Glutamatergic neuron (in vitro differentiated cells): ENCODE measurements at regions not wholly inside any gene's neighbourhood (a gene's known extent, or its start where the extent isn't known, plus 50 kb on each side); places are given as distances from the start of the nearest gene placed in this dataset.
"Not testable (repeated sequence)": the region's sequence is repeated elsewhere in the genome, so short reads cannot be mapped to it uniquely, and the experiment has no call there.

Experiments
- DNase-seq: peaks from one replicate; pipeline ENCODE4 v3.0.0; 2022
- H3K27ac Mint-ChIP-seq: one replicate; pipeline ENCODE4 v1.8.0; 2020; ENCODE audit warnings: mild to moderate bottlenecking, mixed read lengths, inconsistent platforms; ENCODE audit not compliant: unreplicated experiment
- H3K27me3 Mint-ChIP-seq: one replicate; pipeline ENCODE4 v1.8.0; 2020; ENCODE audit warnings: mild to moderate bottlenecking, moderate library complexity, mixed read lengths, inconsistent platforms; ENCODE audit not compliant: unreplicated experiment
- H3K36me3 Mint-ChIP-seq: one replicate; pipeline ENCODE4 v1.8.0; 2020; ENCODE audit warnings: mild to moderate bottlenecking, mixed read lengths, inconsistent platforms; ENCODE audit not compliant: unreplicated experiment
- H3K4me1 Mint-ChIP-seq: one replicate; pipeline ENCODE4 v1.8.0; 2020; ENCODE audit warnings: mild to moderate bottlenecking, low read depth, mixed read lengths, inconsistent platforms; ENCODE audit not compliant: unreplicated experiment
- H3K4me3 Mint-ChIP-seq: one replicate; pipeline ENCODE4 v1.8.0; 2020; ENCODE audit warnings: mild to moderate bottlenecking, mixed read lengths, inconsistent platforms; ENCODE audit not compliant: unreplicated experiment
- H3K9me3 Mint-ChIP-seq: one replicate; pipeline ENCODE4 v1.8.0; 2020; ENCODE audit warnings: mild to moderate bottlenecking, moderate library complexity, mixed read lengths, inconsistent platforms; ENCODE audit not compliant: unreplicated experiment
- TF ChIP-seq, protein P1 (sequence below): fragments of 200-600 bp; sonication (generic); IDR thresholded peaks from one replicate; pipeline ENCODE4 v1.5.0; 2021; ENCODE audit not compliant: partially characterized antibody, unreplicated experiment

DNA sequence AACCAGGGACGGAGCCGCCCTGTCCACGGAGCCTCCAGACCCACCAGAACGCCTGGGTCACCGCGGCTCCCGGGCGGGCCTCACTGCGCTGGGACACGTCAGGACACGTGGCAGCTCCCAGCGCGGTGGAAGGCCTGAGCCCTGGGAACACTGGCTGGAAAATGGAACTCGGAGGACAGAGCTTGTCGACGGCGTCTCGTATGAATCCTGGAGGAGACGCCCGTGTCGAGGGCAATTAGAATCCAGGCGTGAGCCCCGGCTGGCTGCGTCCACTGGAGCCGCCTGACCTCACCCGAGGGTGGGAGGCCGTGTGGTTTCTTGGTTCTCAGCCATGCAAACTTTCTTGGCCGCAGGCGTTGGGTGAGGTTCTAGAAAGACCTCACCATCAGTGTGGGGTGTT lies 173.9 kb downstream of the LAT start:
- Mint-ChIP-seq H3K4me3 (no peak overlapping the region), H3K27me3 (peaks cover 4% of the 10 kb centered on the region), H3K36me3 (peaks cover 4% of the 10 kb centered on the region), H3K4me1 (peaks cover 11% of the 10 kb centered on the region), H3K27ac (no peak overlapping the region), H3K9me3 (peaks cover 7% of the 10 kb centered on the region)
- no peak for DNase-seq
- TF ChIP-seq, protein P1, sequence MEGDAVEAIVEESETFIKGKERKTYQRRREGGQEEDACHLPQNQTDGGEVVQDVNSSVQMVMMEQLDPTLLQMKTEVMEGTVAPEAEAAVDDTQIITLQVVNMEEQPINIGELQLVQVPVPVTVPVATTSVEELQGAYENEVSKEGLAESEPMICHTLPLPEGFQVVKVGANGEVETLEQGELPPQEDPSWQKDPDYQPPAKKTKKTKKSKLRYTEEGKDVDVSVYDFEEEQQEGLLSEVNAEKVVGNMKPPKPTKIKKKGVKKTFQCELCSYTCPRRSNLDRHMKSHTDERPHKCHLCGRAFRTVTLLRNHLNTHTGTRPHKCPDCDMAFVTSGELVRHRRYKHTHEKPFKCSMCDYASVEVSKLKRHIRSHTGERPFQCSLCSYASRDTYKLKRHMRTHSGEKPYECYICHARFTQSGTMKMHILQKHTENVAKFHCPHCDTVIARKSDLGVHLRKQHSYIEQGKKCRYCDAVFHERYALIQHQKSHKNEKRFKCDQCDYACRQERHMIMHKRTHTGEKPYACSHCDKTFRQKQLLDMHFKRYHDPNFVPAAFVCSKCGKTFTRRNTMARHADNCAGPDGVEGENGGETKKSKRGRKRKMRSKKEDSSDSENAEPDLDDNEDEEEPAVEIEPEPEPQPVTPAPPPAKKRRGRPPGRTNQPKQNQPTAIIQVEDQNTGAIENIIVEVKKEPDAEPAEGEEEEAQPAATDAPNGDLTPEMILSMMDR, result no peak

DNA sequence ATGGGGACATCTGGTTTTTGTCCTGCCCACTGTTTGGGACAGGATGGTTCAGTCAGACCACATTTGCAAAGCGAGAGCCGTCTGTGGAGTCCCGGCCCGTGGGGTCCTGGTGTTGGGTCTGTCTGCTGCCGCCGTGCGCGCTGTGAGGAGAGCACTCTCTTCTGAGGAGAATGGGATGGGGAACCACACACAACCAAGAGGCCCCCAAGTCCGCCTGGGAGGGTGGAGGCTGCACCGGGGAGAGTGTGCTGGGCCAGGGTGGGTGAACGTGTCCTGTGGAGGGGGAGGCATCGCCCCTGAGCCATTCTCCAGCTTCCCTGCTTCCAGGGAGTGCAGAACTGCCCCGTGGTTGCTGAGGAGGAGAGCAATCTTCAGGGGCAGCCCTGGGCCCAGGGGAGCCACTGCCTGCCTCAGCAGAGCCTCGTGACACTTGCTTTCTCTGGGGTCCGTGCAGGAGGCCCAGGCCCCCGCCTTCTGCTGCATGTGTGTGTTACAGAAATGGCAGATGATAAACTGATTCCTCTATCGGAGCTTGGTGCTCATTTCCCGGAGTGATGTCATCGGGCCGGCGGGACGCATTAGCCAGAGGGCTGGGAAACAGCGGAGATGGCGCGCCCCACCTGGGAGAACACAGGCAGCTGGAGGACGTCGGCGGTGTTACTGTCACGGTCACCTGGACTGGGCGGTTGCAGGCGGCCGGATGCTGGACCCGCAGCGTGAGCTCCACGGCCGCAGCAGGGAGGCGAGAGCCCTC lies 173.4 kb downstream of the LAT start:
- not testable (repeated sequence) for H3K9me3 Mint-ChIP-seq, H3K27me3 Mint-ChIP-seq, H3K27ac Mint-ChIP-seq, H3K36me3 Mint-ChIP-seq, DNase-seq
- Mint-ChIP-seq H3K4me3 (peak overlapping the region; percentile 25), H3K4me1 (peaks cover 11% of the 10 kb centered on the region)

DNA sequence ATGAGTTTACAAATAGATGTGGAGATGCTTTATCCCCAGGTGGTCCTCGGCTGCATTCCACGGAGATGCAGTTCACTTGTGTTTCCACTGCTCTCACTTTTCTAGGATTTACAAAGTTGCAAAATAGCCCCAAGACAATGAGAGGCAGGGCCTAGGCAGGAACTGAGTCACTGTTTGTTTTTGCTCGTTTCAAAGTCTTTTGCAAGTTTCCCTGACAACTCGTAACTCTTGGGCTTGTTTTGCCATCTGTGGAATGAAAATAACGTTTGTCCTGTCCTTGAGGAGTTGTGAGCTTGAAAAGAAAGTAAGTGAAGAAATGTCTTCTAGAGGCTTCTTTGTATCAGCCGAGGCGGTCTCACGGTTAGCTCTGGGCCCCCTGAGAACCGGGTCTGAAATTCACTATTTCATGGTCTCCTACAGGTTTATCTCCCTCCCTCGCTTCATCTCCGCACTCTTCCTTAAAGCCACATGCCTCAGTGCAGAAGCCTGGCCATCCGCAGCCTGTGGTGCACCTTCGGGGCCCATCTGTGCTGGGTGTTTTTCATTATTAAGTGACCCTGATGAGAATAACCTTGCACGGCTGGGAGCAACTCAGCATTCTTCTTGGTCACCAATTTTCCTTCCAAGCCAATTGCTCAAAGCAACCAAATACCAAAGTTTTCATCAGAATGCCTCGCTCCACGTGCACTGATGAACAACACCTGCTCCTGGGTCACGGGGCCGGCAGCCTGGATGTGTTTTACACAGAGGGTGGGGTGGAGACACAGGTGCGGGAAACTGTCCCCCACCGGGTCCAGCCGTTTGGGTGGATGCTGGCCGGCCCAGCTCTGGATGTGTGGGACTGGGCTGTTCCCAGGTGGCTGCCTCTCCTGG lies 172.4 kb downstream of the LAT start:
- H3K36me3 Mint-ChIP-seq, H3K9me3 Mint-ChIP-seq, DNase-seq, H3K27me3 Mint-ChIP-seq: not testable (repeated sequence)
- peaks cover 11% of the 10 kb centered on the region for H3K4me1 Mint-ChIP-seq
- peak overlapping the region; percentile 52 for H3K27ac Mint-ChIP-seq
- peak overlapping the region; percentile 34 for H3K4me3 Mint-ChIP-seq

DNA sequence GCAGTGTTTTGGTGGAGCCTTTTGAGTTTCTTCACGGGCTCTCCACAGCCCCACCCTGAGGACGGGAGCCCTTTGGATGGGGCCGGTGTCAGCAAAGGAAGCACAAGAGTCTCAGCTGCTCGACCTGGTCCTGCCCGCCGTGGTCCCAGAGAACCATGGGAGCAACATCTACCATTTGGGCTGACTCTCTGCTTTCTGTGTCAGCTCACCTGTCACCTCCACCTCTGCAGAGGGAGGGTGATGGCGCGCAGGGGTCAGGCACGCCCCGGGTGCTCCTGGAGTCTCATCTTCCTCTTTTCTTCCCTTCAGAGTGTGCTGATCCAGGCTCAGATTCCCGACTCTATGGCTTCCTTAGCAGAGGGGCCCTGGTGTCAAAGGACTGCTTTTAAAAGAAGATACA lies 171.7 kb downstream of the LAT start:
- Mint-ChIP-seq H3K36me3 (peaks cover 4% of the 10 kb centered on the region), H3K9me3 (peaks cover 7% of the 10 kb centered on the region), H3K27me3 (peaks cover 4% of the 10 kb centered on the region), H3K27ac (no peak overlapping the region), H3K4me1 (peaks cover 11% of the 10 kb centered on the region), H3K4me3 (no peak overlapping the region)
- TF ChIP-seq, protein P1, result no peak
- no peak for DNase-seq

DNA sequence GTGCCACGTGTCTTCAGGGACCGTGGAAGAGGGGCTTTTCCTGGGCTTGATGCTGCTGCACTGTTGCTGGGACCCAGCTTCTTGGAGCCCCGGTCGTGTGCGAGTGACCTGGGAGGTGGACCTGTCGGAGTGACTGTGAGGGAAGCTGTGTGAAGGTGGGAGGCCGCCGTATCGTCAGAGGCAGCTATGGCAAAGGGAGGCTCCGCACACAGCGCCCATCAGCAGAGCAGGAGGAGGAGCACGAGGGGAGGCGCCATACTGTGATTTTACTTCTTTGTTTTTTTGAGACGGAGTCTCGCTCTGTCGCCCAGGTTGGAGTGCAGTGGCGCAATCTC lies 171.0 kb downstream of the LAT start:
- H3K4me1 Mint-ChIP-seq, result peaks cover 11% of the 10 kb centered on the region
- H3K36me3 Mint-ChIP-seq, H3K9me3 Mint-ChIP-seq, DNase-seq, H3K27ac Mint-ChIP-seq, H3K27me3 Mint-ChIP-seq, H3K4me3 Mint-ChIP-seq: not testable (repeated sequence)

DNA sequence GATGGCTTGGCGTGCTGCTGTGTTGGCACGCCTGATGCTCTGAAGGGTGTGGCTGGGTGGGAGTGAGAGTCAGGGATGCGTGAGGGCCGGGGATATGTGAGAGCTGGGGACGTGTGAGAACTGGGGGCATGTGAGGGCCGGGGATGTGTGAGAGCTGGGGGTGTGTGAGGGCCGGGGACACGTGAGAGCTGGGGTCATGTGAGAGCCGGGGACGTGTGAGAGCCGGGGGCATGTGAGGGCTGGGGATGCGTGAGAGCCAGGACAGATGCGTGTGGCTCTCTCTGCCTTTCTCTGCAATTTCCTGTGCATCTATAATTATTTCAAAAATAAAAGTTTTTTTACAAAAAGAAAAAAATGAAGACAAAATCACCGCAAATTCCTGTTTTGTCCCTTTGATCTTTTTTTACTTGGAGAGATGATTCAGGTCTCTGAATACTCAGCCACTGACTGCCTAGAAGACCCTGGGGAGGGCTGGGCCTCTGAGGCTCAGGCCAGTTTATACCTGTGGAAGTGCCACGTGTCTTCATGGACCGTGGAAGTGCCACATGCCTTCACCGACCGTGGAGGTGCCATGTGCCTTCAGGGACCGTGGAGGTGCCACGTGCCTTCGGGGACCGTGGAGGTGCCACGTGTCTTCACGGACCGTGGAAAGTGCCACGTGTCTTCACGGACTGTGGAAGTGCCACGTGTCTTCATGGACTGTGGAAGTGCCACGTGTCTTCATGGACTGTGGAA lies 170.4 kb downstream of the LAT start:
- H3K4me3 Mint-ChIP-seq, H3K27ac Mint-ChIP-seq, DNase-seq, H3K36me3 Mint-ChIP-seq, H3K27me3 Mint-ChIP-seq, H3K9me3 Mint-ChIP-seq: not testable (repeated sequence)
- peaks cover 11% of the 10 kb centered on the region for H3K4me1 Mint-ChIP-seq
